ENCODE measurements at regions not wholly inside any gene's neighbourhood (a gene's known extent, or its start where the extent isn't known, plus 50 kb on each side); places are given as distances from the start of the nearest gene placed in this dataset.

DNA sequence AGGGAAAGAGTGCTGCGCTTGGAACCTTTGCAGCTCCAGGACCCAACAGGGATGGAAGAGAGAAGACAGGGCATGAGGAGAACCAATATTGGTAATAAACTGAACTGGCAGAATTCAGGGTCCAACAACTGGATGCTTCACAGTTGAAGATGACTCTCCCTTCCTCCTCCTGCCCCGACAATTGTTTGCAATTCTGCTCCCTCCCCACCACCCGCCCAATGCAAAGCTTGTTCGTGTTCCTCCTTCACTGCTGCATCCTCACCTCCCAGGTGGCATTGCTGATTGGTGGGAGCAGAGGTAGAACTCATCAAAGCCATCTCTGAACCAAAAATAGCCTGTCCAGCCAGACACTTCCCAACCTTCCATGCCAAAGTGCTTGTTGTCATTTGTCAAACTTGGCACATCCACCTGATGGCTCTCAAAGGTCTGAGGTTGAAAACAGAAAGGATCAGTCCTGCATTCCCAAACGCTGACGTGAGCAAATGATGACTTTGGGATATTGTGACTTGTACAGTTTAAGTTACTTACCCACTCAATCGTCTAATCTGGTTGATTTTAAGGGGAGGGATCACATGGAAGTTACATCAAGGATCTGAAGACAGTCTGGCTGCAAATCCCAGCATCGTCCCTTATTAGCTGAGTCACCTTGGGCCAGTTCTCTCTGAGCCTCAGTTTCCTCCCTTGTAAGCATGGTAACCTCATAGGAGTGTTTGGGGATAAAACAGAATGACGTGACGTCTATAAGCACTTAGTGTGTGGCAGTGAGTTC lies 242.6 kb upstream of the CRY1 start:
- DNase-seq (ENCODE audit: low read depth in 1 of 2, low spot score in 1 of 2), result no peak
- Histone ChIP-seq H3K4me3 (replicated peaks; ENCODE audit: insufficient read depth, low read length) (no peak overlapping the region), H3K27ac (replicated peaks) (no peak overlapping the region), H3K27me3 (ENCODE audit: insufficient read depth, poor library complexity, severe bottlenecking) (no peaks in the 10 kb centered on the region)
- TF ChIP-seq REST (IDR thresholded peaks at IDR 0.05; ENCODE audit: insufficient replicate concordance, low read depth), result no peak

DNA sequence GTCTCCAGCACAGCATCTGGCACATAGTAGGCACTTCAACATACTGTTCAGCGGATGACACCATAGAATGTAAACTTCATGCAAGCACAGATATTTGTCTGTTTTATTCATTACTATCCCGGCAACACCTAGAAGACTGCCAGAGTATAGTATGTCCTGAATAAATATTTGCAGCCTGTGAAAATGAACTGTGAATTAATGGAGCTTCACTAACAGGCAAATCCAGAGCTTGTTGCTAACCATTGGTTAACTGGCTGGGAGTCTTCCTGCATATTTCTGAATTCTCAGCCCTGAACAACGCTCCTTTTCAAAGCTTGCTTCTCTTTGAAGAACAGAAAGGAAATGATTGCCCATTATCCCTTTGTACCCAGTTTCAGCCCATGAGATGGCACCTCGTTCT lies 243.3 kb upstream of the CRY1 start:
- H3K27me3 ChIP-seq (ENCODE audit: insufficient read depth, poor library complexity, severe bottlenecking), result no peaks in the 10 kb centered on the region
- no peak overlapping the region for H3K27ac ChIP-seq (replicated peaks)
- no peak for DNase-seq (ENCODE audit: low read depth in 1 of 2, low spot score in 1 of 2)
- TF ChIP-seq REST (IDR thresholded peaks at IDR 0.05; ENCODE audit: insufficient replicate concordance, low read depth) (no peak), SPI1 (IDR thresholded peaks at IDR 0.05; ENCODE audit: borderline replicate concordance, low read depth) (no peak), POLR2AphosphoS5 (IDR thresholded peaks at IDR 0.05; ENCODE audit: low read depth) (no peak), GABPA (IDR thresholded peaks at IDR 0.05; ENCODE audit: low read depth) (no peak)
- TF ChIP-seq, protein P1, sequence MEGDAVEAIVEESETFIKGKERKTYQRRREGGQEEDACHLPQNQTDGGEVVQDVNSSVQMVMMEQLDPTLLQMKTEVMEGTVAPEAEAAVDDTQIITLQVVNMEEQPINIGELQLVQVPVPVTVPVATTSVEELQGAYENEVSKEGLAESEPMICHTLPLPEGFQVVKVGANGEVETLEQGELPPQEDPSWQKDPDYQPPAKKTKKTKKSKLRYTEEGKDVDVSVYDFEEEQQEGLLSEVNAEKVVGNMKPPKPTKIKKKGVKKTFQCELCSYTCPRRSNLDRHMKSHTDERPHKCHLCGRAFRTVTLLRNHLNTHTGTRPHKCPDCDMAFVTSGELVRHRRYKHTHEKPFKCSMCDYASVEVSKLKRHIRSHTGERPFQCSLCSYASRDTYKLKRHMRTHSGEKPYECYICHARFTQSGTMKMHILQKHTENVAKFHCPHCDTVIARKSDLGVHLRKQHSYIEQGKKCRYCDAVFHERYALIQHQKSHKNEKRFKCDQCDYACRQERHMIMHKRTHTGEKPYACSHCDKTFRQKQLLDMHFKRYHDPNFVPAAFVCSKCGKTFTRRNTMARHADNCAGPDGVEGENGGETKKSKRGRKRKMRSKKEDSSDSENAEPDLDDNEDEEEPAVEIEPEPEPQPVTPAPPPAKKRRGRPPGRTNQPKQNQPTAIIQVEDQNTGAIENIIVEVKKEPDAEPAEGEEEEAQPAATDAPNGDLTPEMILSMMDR (IDR thresholded peaks at IDR 0.05; ENCODE audit: insufficient read depth, low read length), result no peak
- no peak overlapping the region for H3K4me3 ChIP-seq (replicated peaks; ENCODE audit: insufficient read depth, low read length)

- no peak for TF ChIP-seq SPI1 (IDR thresholded peaks at IDR 0.05; ENCODE audit: borderline replicate concordance, low read depth)
- TF ChIP-seq GABPA (IDR thresholded peaks at IDR 0.05; ENCODE audit: low read depth), result no peak
- no peak for TF ChIP-seq POLR2AphosphoS5 (IDR thresholded peaks at IDR 0.05; ENCODE audit: low read depth)
- TF ChIP-seq, protein P1 (IDR thresholded peaks at IDR 0.05; ENCODE audit: insufficient read depth, low read length), result no peak
- TF ChIP-seq REST (IDR thresholded peaks at IDR 0.05; ENCODE audit: insufficient replicate concordance, low read depth), result no peak
- DNase-seq (ENCODE audit: low read depth in 1 of 2, low spot score in 1 of 2), result no peak
- Histone ChIP-seq H3K4me3 (replicated peaks; ENCODE audit: insufficient read depth, low read length) (no peak overlapping the region), H3K27ac (replicated peaks) (no peak overlapping the region), H3K27me3 (ENCODE audit: insufficient read depth, poor library complexity, severe bottlenecking) (no peaks in the 10 kb centered on the region)
Measured at GRCh38 chr12:107337346-107338095, 244.2 kb upstream of the CRY1 start.

Data from HL-60 (cell line).